ENCODE measurements at regions not wholly inside any gene's neighbourhood (a gene's known extent, or its start where the extent isn't known, plus 50 kb on each side); places are given as distances from the start of the nearest gene placed in this dataset.
"Not testable (repeated sequence)": the region's sequence is repeated elsewhere in the genome, so short reads cannot be mapped to it uniquely, and the experiment has no call there.

GRCh38 chr9:113678119-113678858 is 197.8 kb upstream of the ZNF618 start:
- no peak overlapping the region for H4K8ac ChIP-seq (ENCODE audit: low read depth, low read length)
- H3K56ac ChIP-seq (ENCODE audit: low read length) = no peak overlapping the region
- no peak overlapping the region for H3K4me3 ChIP-seq (ENCODE audit: low read length)
- no peaks in the 10 kb centered on the region for H3K79me2 ChIP-seq (ENCODE audit: control insufficient read depth, insufficient read depth, low read length)
- H3K27ac ChIP-seq (ENCODE audit: low read depth, low read length) = no peak overlapping the region
- no peak overlapping the region for H3K18ac ChIP-seq (ENCODE audit: low read length)
- no peak overlapping the region for H3K4ac ChIP-seq (ENCODE audit: low read depth, low read length)
- H3K4me1 ChIP-seq (ENCODE audit: control insufficient read depth, low read depth, low read length) = no peaks in the 10 kb centered on the region
- no peak overlapping the region for H4K5ac ChIP-seq (ENCODE audit: low read length)
- WGBS (ENCODE audit: extremely low coverage, insufficient coverage, low lambda C conversion rate) = no CpG with 5 or more reads among the region's 3 CpGs
- H3K9ac ChIP-seq (ENCODE audit: low read length) = no peak overlapping the region
- no peak overlapping the region for H2AK5ac ChIP-seq (ENCODE audit: low read length)
- DNase-seq = no peak
- no peak overlapping the region for H3K23ac ChIP-seq (ENCODE audit: low read length)
- no peaks in the 10 kb centered on the region for H3K27me3 ChIP-seq (ENCODE audit: insufficient read depth, low read length, poor library complexity)
- no peak overlapping the region for H2BK120ac ChIP-seq (ENCODE audit: low read depth, low read length)
- no peak overlapping the region for H3K4me2 ChIP-seq (ENCODE audit: low read length)
- H2BK15ac ChIP-seq (replicated peaks; ENCODE audit: low read depth) = no peak overlapping the region
- no peaks in the 10 kb centered on the region for H3K79me1 ChIP-seq (ENCODE audit: low read length)
- no peak overlapping the region for H2BK5ac ChIP-seq (ENCODE audit: low read length)
- H3K36me3 ChIP-seq (ENCODE audit: control insufficient read depth, insufficient read depth, low read length) = no peaks in the 10 kb centered on the region

DNA sequence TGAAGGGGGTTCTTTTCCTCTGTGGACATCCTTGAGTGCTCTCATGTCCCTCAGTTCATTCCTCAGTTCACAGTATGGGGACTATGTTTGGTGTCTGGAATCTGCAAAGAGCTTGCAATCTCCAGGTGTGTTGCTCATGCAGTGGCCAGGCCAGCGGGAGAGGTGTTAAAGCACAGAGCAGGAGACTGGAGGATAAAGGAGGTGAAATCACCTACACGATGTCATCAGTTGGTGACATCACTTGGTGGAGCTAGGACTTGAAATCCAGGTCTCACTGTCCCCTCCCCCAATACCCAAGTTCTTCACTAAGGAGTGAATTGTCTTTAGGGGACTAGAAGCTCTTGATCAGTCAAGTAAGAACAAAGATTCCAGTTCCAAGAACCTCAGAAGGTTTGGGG is 197.3 kb upstream of the ZNF618 start:
- H2BK15ac ChIP-seq (replicated peaks; ENCODE audit: low read depth) = no peak overlapping the region
- no peak overlapping the region for H3K4me3 ChIP-seq (ENCODE audit: low read length)
- no peaks in the 10 kb centered on the region for H3K36me3 ChIP-seq (ENCODE audit: control insufficient read depth, insufficient read depth, low read length)
- H3K27me3 ChIP-seq (ENCODE audit: insufficient read depth, low read length, poor library complexity) = no peaks in the 10 kb centered on the region
- no peaks in the 10 kb centered on the region for H3K79me2 ChIP-seq (ENCODE audit: control insufficient read depth, insufficient read depth, low read length)
- H2AK5ac ChIP-seq (ENCODE audit: low read length) = no peak overlapping the region
- no peak overlapping the region for H4K8ac ChIP-seq (ENCODE audit: low read depth, low read length)
- H4K5ac ChIP-seq (ENCODE audit: low read length) = no peak overlapping the region
- H3K4ac ChIP-seq (ENCODE audit: low read depth, low read length) = no peak overlapping the region
- H3K18ac ChIP-seq (ENCODE audit: low read length) = no peak overlapping the region
- H3K79me1 ChIP-seq (ENCODE audit: low read length) = no peaks in the 10 kb centered on the region
- WGBS (ENCODE audit: extremely low coverage, insufficient coverage, low lambda C conversion rate) = no CpG with 5 or more reads among the region's 2 CpGs
- no peak overlapping the region for H3K27ac ChIP-seq (ENCODE audit: low read depth, low read length)
- no peak overlapping the region for H3K9ac ChIP-seq (ENCODE audit: low read length)
- H2BK120ac ChIP-seq (ENCODE audit: low read depth, low read length) = no peak overlapping the region
- H3K23ac ChIP-seq (ENCODE audit: low read length) = no peak overlapping the region
- DNase-seq = peak; percentile 88
- H3K56ac ChIP-seq (ENCODE audit: low read length) = no peak overlapping the region
- no peak overlapping the region for H2BK5ac ChIP-seq (ENCODE audit: low read length)
- H3K4me1 ChIP-seq (ENCODE audit: control insufficient read depth, low read depth, low read length) = no peaks in the 10 kb centered on the region
- no peak overlapping the region for H3K4me2 ChIP-seq (ENCODE audit: low read length)

DNA sequence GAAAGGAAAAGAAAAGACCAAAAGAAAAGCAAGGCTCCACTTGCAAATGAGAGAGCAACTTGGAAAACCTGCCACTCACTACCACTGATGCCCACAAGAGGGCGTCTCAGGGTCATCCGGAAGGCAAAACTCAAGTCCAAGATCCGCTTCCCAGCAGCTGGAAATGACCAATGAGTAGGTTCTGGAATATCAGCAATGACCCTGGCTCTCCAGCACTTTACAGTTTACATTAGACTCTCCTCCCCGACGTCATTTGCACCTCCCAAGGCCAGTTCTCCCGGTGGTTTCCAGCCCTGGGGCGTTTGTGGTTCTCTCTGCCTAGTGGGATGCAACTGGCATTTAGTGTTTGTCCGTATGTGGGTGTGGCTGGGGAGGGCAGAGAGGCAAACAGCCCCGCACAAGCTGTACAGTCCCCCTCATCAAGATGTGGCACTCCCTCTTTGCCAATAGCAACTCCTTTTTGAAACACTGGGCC is 193.8 kb upstream of the ZNF618 start:
- H3K27ac ChIP-seq (ENCODE audit: low read depth, low read length) = no peak overlapping the region
- no peak overlapping the region for H3K9ac ChIP-seq (ENCODE audit: low read length)
- H3K27me3 ChIP-seq (ENCODE audit: insufficient read depth, low read length, poor library complexity) = peaks cover under 1% of the 10 kb centered on the region
- H2AK5ac ChIP-seq (ENCODE audit: low read length) = no peak overlapping the region
- no peak overlapping the region for H4K5ac ChIP-seq (ENCODE audit: low read length)
- no peak overlapping the region for H3K4ac ChIP-seq (ENCODE audit: low read depth, low read length)
- no peaks in the 10 kb centered on the region for H3K79me1 ChIP-seq (ENCODE audit: low read length)
- H2BK5ac ChIP-seq (ENCODE audit: low read length) = no peak overlapping the region
- H3K36me3 ChIP-seq (ENCODE audit: control insufficient read depth, insufficient read depth, low read length) = no peaks in the 10 kb centered on the region
- WGBS (ENCODE audit: extremely low coverage, insufficient coverage, low lambda C conversion rate) = no CpG with 5 or more reads among the region's 9 CpGs
- no peak overlapping the region for H3K23ac ChIP-seq (ENCODE audit: low read length)
- H3K18ac ChIP-seq (ENCODE audit: low read length) = no peak overlapping the region
- H3K56ac ChIP-seq (ENCODE audit: low read length) = no peak overlapping the region
- H3K4me3 ChIP-seq (ENCODE audit: low read length) = no peak overlapping the region
- no peak overlapping the region for H3K4me2 ChIP-seq (ENCODE audit: low read length)
- H2BK15ac ChIP-seq (replicated peaks; ENCODE audit: low read depth) = no peak overlapping the region
- no peak overlapping the region for H2BK120ac ChIP-seq (ENCODE audit: low read depth, low read length)
- H4K8ac ChIP-seq (ENCODE audit: low read depth, low read length) = no peak overlapping the region
- H3K4me1 ChIP-seq (ENCODE audit: control insufficient read depth, low read depth, low read length) = peaks cover 2% of the 10 kb centered on the region
- no peaks in the 10 kb centered on the region for H3K79me2 ChIP-seq (ENCODE audit: control insufficient read depth, insufficient read depth, low read length)
- DNase-seq = peak; percentile 90

DNA sequence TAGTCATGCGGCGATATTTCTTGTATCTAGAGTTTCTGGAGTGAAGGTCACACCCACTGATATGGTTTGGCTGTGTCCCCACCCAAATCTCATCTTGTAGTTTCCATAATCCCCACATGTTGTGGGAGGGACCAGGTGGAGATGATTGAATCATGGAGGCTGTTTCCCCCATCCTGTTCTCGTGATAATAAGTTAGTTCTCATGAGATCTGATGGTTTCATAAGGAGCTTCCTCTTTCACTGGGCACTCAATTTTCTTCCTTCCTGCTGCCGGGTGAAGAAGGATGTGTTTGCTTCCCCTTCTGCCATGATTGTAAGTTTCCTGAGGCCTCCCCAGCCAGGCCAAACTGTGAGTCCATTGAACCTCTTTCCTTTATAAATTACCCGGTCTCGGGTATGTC is 190.5 kb upstream of the ZNF618 start:
- not testable (repeated sequence) for DNase-seq; H3K56ac ChIP-seq (ENCODE audit: low read length); H3K79me1 ChIP-seq (ENCODE audit: low read length); H3K4me2 ChIP-seq (ENCODE audit: low read length); H3K18ac ChIP-seq (ENCODE audit: low read length); H2BK120ac ChIP-seq (ENCODE audit: low read depth, low read length); H4K5ac ChIP-seq (ENCODE audit: low read length); H3K9ac ChIP-seq (ENCODE audit: low read length); H3K4me3 ChIP-seq (ENCODE audit: low read length); H3K23ac ChIP-seq (ENCODE audit: low read length); H2BK15ac ChIP-seq (replicated peaks; ENCODE audit: low read depth); H3K27me3 ChIP-seq (ENCODE audit: insufficient read depth, low read length, poor library complexity); H3K4me1 ChIP-seq (ENCODE audit: control insufficient read depth, low read depth, low read length); H3K27ac ChIP-seq (ENCODE audit: low read depth, low read length); H2AK5ac ChIP-seq (ENCODE audit: low read length); H3K79me2 ChIP-seq (ENCODE audit: control insufficient read depth, insufficient read depth, low read length); H2BK5ac ChIP-seq (ENCODE audit: low read length); H3K4ac ChIP-seq (ENCODE audit: low read depth, low read length); H4K8ac ChIP-seq (ENCODE audit: low read depth, low read length); H3K36me3 ChIP-seq (ENCODE audit: control insufficient read depth, insufficient read depth, low read length)
- no CpG with 5 or more reads among the region's 6 CpGs for WGBS (ENCODE audit: extremely low coverage, insufficient coverage, low lambda C conversion rate)

- Histone ChIP-seq H2AK5ac (ENCODE audit: low read length) (no peak overlapping the region), H4K8ac (ENCODE audit: low read depth, low read length) (no peak overlapping the region), H3K4ac (ENCODE audit: low read depth, low read length) (peak overlapping the region; percentile 72), H3K4me1 (ENCODE audit: control insufficient read depth, low read depth, low read length) (peaks cover 2% of the 10 kb centered on the region), H3K79me2 (ENCODE audit: control insufficient read depth, insufficient read depth, low read length) (no peaks in the 10 kb centered on the region), H3K23ac (ENCODE audit: low read length) (no peak overlapping the region), H3K36me3 (ENCODE audit: control insufficient read depth, insufficient read depth, low read length) (no peaks in the 10 kb centered on the region), H3K18ac (ENCODE audit: low read length) (peak overlapping the region; percentile 60), H3K79me1 (ENCODE audit: low read length) (no peaks in the 10 kb centered on the region), H3K9ac (ENCODE audit: low read length) (peak overlapping the region; percentile 61), H3K27ac (ENCODE audit: low read depth, low read length) (no peak overlapping the region), H3K27me3 (ENCODE audit: insufficient read depth, low read length, poor library complexity) (peaks cover 4% of the 10 kb centered on the region), H3K4me3 (ENCODE audit: low read length) (peak overlapping the region; percentile 1), H2BK15ac (replicated peaks; ENCODE audit: low read depth) (no peak overlapping the region), H4K5ac (ENCODE audit: low read length) (no peak overlapping the region), H3K56ac (ENCODE audit: low read length) (peak overlapping the region; percentile 79), H3K4me2 (ENCODE audit: low read length) (peak overlapping the region; percentile 41), H2BK120ac (ENCODE audit: low read depth, low read length) (no peak overlapping the region), H2BK5ac (ENCODE audit: low read length) (no peak overlapping the region)
- no CpG with 5 or more reads among the region's 4 CpGs for WGBS (ENCODE audit: extremely low coverage, insufficient coverage, low lambda C conversion rate)
- no peak for DNase-seq
Observed at GRCh38 chr9:113687107-113687679, 188.9 kb upstream of the ZNF618 start.
